Gastroesophageal sphincter (tissue), 4 donors: ENCODE measurements at regions not wholly inside any gene's neighbourhood (a gene's known extent, or its start where the extent isn't known, plus 50 kb on each side); places are given as distances from the start of the nearest gene placed in this dataset.

Experiments
- ATAC-seq: fragments of 150-250 bp; one replicate; pipeline ENCODE4 v1.9.1; 2016; ENCODE audit warnings: mild to moderate bottlenecking, moderate library complexity
- H3K27ac ChIP-seq, 4 donors: fragments of 200-600 bp; sonication (generic) in 3 of 4; 1 replicate in 3 of 4; 2 replicates in 1 of 4; pipeline ENCODE4 v1.5.1; 2016 to 2019
- H3K27me3 ChIP-seq: fragments of 200-600 bp; sonication (generic); one replicate; pipeline ENCODE4 v1.5.1; 2019
- H3K36me3 ChIP-seq, 2 donors: fragments of 200-600 bp; sonication (generic); one replicate each; pipeline ENCODE4 v1.5.1; 2019; ENCODE audit warnings: control low read depth in 1 of 2
- H3K4me1 ChIP-seq, 3 donors: fragments of 200-600 bp; sonication (generic); 1 replicate in 2 of 3; 2 replicates in 1 of 3; pipeline ENCODE4 v1.5.1; 2016 to 2019; ENCODE audit warnings: control low read depth in 2 of 3
- H3K4me3 ChIP-seq, 2 donors: fragments of 200-600 bp; sonication (generic); one replicate each; pipeline ENCODE4 v1.5.1; 2019; ENCODE audit warnings: mild to moderate bottlenecking in 1 of 2, moderate library complexity in 1 of 2
- H3K9me3 ChIP-seq, 3 donors: fragments of 200-600 bp; sonication (generic); one replicate each; pipeline ENCODE4 v1.5.1; 2017 to 2019; ENCODE audit warnings: control low read depth in 2 of 3
- CTCF ChIP-seq, 4 experiments: fragments of 200-600 bp in 2 of 4; fragments of 450-650 bp in 2 of 4; sonication (generic) in 1 of 4; IDR thresholded peaks; one replicate each; pipeline ENCODE4 v1.5.1; 2017 to 2019; ENCODE audit warnings: antibody characterized with exemption in 4 of 4, mild to moderate bottlenecking in 2 of 4, moderate library complexity in 2 of 4
- EP300 ChIP-seq: sonication (generic); formaldehyde crosslinking; IDR thresholded peaks from one replicate; pipeline ENCODE4 v1.6.1; 2017; ENCODE audit warnings: antibody characterized with exemption, mild to moderate bottlenecking
- POLR2A ChIP-seq, 2 donors: fragments of 450-650 bp; IDR thresholded peaks; one replicate each; pipeline ENCODE4 v1.6.1; 2017; ENCODE audit warnings: antibody characterized with exemption in 2 of 2, mild to moderate bottlenecking in 2 of 2, moderate library complexity in 1 of 2
- POLR2AphosphoS5 ChIP-seq: sonication (generic); formaldehyde crosslinking; IDR thresholded peaks from one replicate; pipeline ENCODE4 v1.6.1; 2017; ENCODE audit warnings: antibody characterized with exemption
- WGBS, 2 donors: methylation state at CpG; one replicate each; pipeline ENCODE4 v1.1.5; 2018; ENCODE audit warnings: low coverage in 1 of 2; 5-methylcytosine and 5-hydroxymethylcytosine counted together

- Histone ChIP-seq H3K4me1 (no peaks in the 10 kb centered on the region), H3K36me3 (no peaks in the 10 kb centered on the region), H3K4me3 (no peak overlapping the region), H3K27me3 (no peaks in the 10 kb centered on the region), H3K9me3 (no peaks in the 10 kb centered on the region), H3K27ac (no peak overlapping the region)
- no peak for ATAC-seq
- TF ChIP-seq POLR2AphosphoS5: no peak
- TF ChIP-seq CTCF (IDR thresholded peaks at IDR 0.05): no peak
- TF ChIP-seq POLR2A (IDR thresholded peaks at IDR 0.05): no peak
- no peak for TF ChIP-seq EP300
- 58 to 61% methylated on average over 4 of the region's 4 CpGs for WGBS, 2 donors
These were observed 133.1 kb upstream of the PCSK2 start for GRCh38 chr20:17093782-17094181.

GRCh38 chr20:17097603-17098002 is 129.2 kb upstream of the PCSK2 start:
- no peak for ATAC-seq
- Histone ChIP-seq H3K27me3 (no peaks in the 10 kb centered on the region), H3K4me3 (no peak overlapping the region), H3K27ac (no peak overlapping the region), H3K36me3 (no peaks in the 10 kb centered on the region), H3K4me1 (no peaks in the 10 kb centered on the region), H3K9me3 (no peaks in the 10 kb centered on the region)
- 37 to 42% methylated on average over 3 of the region's 4 CpGs for WGBS, 2 donors
- TF ChIP-seq EP300: no peak
- no peak for TF ChIP-seq POLR2A (IDR thresholded peaks at IDR 0.05)
- no peak for TF ChIP-seq CTCF (IDR thresholded peaks at IDR 0.05)
- no peak for TF ChIP-seq POLR2AphosphoS5

GRCh38 chr20:17100506-17100905 is 126.3 kb upstream of the PCSK2 start:
- Histone ChIP-seq H3K9me3 (no peaks in the 10 kb centered on the region), H3K27ac (no peak overlapping the region), H3K36me3 (no peaks in the 10 kb centered on the region), H3K4me1 (no peaks in the 10 kb centered on the region), H3K4me3 (no peak overlapping the region), H3K27me3 (no peaks in the 10 kb centered on the region)
- no peak for ATAC-seq
- no peak for TF ChIP-seq POLR2A (IDR thresholded peaks at IDR 0.05)
- TF ChIP-seq CTCF (IDR thresholded peaks at IDR 0.05): no peak
- no peak for TF ChIP-seq POLR2AphosphoS5
- TF ChIP-seq EP300: no peak
- WGBS, 2 donors: 63 to 78% methylated on average over 1 of the region's 1 CpG

- no peaks in the 10 kb centered on the region for H3K27me3 ChIP-seq
- no peak for ATAC-seq
- no peak overlapping the region for H3K27ac ChIP-seq
- H3K36me3 ChIP-seq: no peaks in the 10 kb centered on the region
- TF ChIP-seq POLR2A (IDR thresholded peaks at IDR 0.05) (no peak), CTCF (IDR thresholded peaks at IDR 0.05) (no peak), POLR2AphosphoS5 (no peak), EP300 (no peak)
- H3K9me3 ChIP-seq: peaks cover 0 to 9% (median 0%) of the 10 kb centered on the region in 3 donors
- no peak overlapping the region for H3K4me3 ChIP-seq
- 79 to 82% methylated on average over 4 to 6 of the region's 6 CpGs for WGBS, 2 donors
- no peaks in the 10 kb centered on the region for H3K4me1 ChIP-seq
These were observed 119.7 kb upstream of the PCSK2 start for GRCh38 chr20:17107127-17107526.

GRCh38 chr20:17108896-17109295 is 117.9 kb upstream of the PCSK2 start:
- Histone ChIP-seq H3K9me3 (peaks cover 0 to 9% (median 0%) of the 10 kb centered on the region in 3 donors), H3K4me1 (no peaks in the 10 kb centered on the region), H3K4me3 (no peak overlapping the region), H3K27me3 (no peaks in the 10 kb centered on the region), H3K27ac (no peak overlapping the region), H3K36me3 (no peaks in the 10 kb centered on the region)
- 73% methylated on average over 2 of the region's 2 CpGs; no CpG with 5 or more reads in 1 of the 2 donors for WGBS, 2 donors
- ATAC-seq: no peak
- TF ChIP-seq POLR2AphosphoS5 (no peak), POLR2A (IDR thresholded peaks at IDR 0.05) (no peak), EP300 (no peak), CTCF (IDR thresholded peaks at IDR 0.05) (no peak)
